GM12891 (cell line): ENCODE measurements at regions not wholly inside any gene's neighbourhood (a gene's known extent, or its start where the extent isn't known, plus 50 kb on each side); places are given as distances from the start of the nearest gene placed in this dataset.

Source experiments
- DNase-seq: peaks from one replicate; pipeline ENCODE4 v3.0.0; 2011; ENCODE audit warnings: low spot score; ENCODE audit not compliant: insufficient read length
- FAIRE-seq: peaks from 2 replicates; lab custom pipeline; 2011; peaks lifted over from hg19 to GRCh38; lab: Jason Lieb, UNC
- PAX5 ChIP-seq: IDR thresholded peaks from 2 replicates; pipeline ENCODE4 v1.6.1; 2011; ENCODE audit warnings: low read length, moderate library complexity, mild to moderate bottlenecking; ENCODE audit not compliant: insufficient read depth, severe bottlenecking
- POLR2A ChIP-seq: IDR thresholded peaks from 2 replicates; pipeline ENCODE4 v1.6.1; 2011; ENCODE audit warnings: low read depth, low read length, control low read depth
- POLR2AphosphoS5 ChIP-seq: IDR thresholded peaks from 2 replicates; pipeline ENCODE4 v1.6.1; 2011; ENCODE audit warnings: low read depth, low read length, control low read depth
- POU2F2 ChIP-seq: IDR thresholded peaks from 2 replicates; pipeline ENCODE4 v1.6.1; 2011; ENCODE audit warnings: low read depth, mild to moderate bottlenecking, control low read depth, low read length, moderate library complexity
- SPI1 ChIP-seq: IDR thresholded peaks from 2 replicates; pipeline ENCODE4 v1.6.1; 2011; ENCODE audit warnings: low read depth, low read length, control low read depth
- TAF1 ChIP-seq: IDR thresholded peaks from 2 replicates; pipeline ENCODE4 v1.6.1; 2011; ENCODE audit warnings: low read depth, low read length, control low read depth

DNA sequence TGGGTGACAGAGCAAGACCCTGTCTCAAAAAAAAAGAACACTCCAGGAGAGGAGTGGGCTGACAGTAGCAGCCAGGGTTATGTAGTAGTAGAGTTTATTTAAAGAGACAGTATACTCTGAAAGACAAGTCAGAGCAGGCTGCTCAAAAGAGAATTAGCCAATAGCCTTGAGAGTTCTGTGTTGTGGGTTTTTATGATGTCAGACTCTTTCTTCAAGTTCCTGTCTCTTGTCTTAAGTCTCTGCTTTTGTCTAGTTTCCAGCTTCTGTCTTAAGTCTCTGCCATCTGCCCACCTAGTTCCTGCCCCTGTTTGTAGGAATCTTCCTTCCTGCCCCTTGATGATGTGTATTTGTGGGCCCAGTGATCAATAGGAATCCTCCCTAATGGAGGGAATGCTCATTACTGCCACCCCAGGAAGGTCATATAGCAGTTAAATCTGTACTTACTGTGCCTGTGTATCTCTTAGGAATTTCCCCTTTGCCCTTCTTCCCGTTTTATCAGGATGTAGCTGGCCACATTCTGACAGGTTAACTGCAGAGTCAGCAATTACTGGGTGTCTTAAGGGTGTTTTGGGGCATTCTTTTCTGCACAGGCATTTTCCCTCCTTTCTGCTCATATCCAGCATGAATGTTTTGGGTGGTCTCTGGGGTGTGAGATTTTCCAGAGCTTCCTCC, 580.5 kb upstream of the SGCD start:
- TF ChIP-seq SPI1 (no peak), POLR2A (no peak), TAF1 (no peak), POLR2AphosphoS5 (no peak), PAX5 (no peak), POU2F2 (no peak)
- DNase-seq (no peak), FAIRE-seq (no peak)

DNA sequence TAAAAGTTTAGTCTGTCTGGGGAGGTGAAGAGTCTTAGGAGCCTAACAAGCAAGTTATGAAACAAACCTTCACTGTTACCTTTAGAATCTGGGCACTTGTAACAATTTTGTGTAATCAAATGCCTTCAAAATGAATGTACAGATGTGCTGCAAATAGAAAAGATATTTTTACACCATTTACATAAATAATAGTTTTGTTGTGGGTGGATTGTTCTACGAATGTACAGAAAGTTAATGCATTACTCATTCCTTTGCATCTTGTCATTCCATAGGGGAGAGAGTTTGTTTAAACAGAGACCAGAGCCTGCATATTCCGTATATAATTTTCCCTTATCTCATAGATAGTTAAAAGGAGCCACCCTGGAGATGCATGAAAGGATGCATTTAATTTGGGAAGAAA, 576.9 kb upstream of the SGCD start:
- TF ChIP-seq POLR2AphosphoS5 (no peak), POLR2A (no peak), POU2F2 (no peak), TAF1 (no peak), PAX5 (no peak)
- FAIRE-seq (no peak), DNase-seq (no peak)

DNA sequence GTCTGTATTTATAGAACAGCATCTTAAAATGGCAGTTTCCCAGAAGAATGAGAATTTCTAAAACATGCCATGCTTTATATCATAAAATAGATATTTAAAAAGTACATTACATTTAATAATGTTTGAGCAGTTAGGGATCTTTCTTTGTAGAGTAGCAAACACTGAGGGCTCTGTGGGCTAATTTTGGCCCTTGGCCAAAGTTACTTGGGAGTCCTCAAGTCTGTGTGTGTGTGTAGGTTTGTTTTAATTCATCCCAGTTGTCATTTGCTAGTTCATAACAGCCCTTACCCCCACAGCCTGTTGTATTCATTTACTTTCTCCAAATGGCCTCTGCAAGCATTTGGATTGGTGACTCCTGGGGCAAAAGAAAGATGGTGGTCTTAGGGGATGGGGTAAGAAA, 576.4 kb upstream of the SGCD start:
- DNase-seq (no peak), FAIRE-seq (no peak)
- no peak for TF ChIP-seq POU2F2
- no peak for TF ChIP-seq TAF1
- TF ChIP-seq PAX5 = no peak
- no peak for TF ChIP-seq SPI1
- TF ChIP-seq POLR2AphosphoS5 = no peak
- TF ChIP-seq POLR2A = no peak

DNA sequence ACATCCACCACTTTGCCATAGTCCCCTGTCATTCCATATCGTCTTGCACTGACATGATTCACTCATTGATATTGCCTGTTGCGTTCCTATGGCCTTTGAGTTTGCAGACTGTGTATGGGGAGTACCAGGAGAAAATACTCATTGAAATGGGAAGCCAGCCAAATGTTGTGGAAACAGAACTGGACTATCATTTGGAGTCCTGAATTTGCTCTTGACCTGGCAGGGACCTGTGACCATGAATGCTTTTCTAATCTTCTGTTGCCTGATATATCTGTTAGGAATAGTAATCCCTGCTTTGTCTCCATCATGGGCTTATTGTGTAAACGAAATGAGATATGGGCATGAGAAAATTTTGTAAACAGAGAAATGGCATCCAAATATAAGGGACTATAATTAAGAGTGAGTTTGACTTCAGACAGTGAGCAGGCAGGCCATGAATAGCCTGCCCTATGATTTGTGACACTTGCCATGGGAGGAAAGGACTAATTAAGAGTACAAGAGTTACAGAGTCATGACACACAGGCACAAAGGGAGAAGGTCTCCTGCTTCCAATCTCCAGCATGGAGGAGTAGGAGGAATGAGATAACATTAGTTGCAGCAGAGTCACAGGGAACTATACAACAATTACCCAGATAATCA, 572.9 kb upstream of the SGCD start:
- TF ChIP-seq PAX5 (no peak), TAF1 (no peak), POLR2AphosphoS5 (no peak), POLR2A (no peak), POU2F2 (no peak), SPI1 (no peak)
- FAIRE-seq (no peak), DNase-seq (no peak)

DNA sequence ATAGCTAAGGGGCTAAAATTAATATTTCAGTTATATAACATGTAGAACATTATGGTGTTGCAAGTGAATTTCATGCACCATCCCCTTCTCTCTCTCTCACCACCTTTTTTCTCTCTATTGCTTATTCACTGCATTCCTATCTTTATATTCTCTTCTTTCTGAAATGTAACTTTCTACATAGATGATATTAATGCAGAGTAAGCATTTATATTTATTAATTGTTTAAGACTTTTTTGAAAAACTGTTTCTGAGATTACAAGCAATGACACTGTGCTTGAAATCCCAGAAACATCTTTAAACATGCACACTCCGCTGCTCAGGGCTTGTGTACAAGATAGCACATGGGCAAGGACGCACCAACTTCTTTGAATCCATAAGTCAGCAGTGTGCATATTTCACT, 567.7 kb upstream of the SGCD start:
- FAIRE-seq (no peak), DNase-seq (no peak)
- no peak for TF ChIP-seq POU2F2

DNA sequence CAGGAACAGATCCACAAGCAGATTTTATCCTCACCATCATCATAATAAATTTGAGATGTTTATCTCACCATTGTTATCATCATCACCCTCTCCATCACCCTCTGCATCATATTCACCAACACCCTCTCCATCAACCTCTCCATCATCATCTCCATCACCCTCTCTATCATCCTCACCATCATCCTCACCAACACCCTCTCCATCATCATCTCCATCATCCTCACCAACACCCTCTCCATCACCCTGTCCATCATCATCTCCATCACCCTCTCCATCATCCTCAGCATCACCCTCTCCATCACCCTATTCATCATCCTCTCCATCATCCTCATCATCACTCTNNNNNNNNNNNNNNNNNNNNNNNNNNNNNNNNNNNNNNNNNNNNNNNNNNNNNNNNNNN, 567.0 kb upstream of the SGCD start:
- FAIRE-seq (no peak), DNase-seq (no peak)
- no peak for TF ChIP-seq TAF1
- TF ChIP-seq POU2F2 = no peak

DNA sequence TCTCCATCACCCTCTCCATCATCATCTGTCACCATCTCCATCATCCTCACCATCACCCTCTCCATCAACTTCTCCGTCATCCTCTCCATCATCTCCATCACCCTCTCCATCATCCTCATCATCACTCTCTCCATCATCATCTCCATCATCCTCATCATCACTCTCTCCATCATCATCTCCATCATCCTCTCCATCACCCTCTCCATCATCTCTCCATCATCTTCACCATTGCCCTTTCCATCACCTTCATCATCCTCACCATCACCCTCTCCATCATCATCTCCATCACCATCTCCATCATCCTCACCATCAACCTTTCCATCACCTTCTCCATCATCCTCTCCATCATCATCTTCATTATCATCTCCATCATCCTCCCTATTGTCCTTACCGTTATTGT, 565.5 kb upstream of the SGCD start:
- TF ChIP-seq SPI1 (no peak), POLR2A (no peak), POU2F2 (no peak)
- FAIRE-seq (no peak), DNase-seq (no peak)

DNA sequence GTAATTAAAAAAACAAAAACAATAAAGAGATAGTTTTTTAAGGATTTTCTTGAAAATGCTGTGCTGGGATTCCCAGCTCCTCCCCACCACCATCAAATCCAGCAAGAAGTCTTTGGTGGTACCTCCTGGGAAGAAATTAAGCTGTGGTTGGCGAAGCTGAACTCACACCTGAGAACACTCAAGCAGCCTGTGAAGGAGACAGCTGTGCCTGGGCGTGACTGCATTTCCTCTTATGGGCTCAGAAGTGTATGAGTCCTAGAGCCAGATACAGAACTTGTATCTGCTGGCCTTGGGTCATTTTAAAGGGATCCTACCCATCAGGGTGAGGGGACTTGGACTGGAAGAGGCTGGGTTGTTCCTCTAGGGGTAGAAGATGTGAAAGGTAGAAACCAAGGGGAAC, 561.2 kb upstream of the SGCD start:
- DNase-seq (no peak), FAIRE-seq (no peak)
- TF ChIP-seq POLR2AphosphoS5 (no peak), SPI1 (no peak), TAF1 (no peak)

DNA sequence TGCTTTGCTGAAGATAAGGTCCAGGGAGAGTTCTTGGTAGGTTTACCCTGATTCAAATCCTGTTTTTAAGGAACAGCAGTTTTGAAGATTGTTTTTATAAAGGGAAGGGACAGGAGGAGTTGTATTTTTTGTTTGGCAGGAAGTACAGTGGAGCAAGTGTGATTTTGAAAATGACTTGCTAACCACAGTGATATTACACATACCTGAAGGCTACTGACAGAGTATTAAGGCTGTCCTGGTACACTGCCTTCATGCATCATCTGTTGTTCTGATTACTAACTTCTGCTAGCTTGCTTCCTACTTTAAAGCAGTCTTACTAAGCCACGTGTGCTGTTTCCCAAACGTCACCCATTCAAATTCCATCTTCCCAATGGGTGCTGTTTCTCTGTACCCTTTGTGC, 559.5 kb upstream of the SGCD start:
- TF ChIP-seq POLR2AphosphoS5 (no peak), PAX5 (no peak), POLR2A (no peak), SPI1 (no peak), POU2F2 (no peak), TAF1 (no peak)
- no peak for FAIRE-seq
- no peak for DNase-seq

DNA sequence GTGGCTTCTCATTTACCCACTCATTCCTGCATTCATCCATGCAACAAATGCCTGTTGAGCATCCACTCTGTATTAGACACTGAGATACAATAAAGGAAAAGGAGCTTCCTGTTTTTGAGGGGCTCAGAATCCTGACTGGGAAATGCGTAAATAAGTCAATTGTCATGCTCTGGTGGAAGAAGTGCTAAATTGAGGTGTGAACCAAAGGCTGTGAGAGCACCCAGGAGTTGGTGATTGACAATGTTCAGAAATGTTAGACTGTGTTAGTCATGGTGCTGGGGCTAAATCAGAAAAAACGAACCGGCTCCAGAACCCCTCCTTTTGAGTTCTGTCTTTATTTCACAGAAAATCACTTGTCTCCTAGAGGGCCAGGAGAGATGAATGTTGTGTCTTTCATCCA, 558.6 kb upstream of the SGCD start:
- no peak for TF ChIP-seq TAF1
- TF ChIP-seq POLR2A = no peak
- no peak for TF ChIP-seq SPI1
- TF ChIP-seq PAX5 = no peak
- TF ChIP-seq POLR2AphosphoS5 = no peak
- TF ChIP-seq POU2F2 = no peak
- FAIRE-seq (no peak), DNase-seq (no peak)
